ENCODE measurements at regions not wholly inside any gene's neighbourhood (a gene's known extent, or its start where the extent isn't known, plus 50 kb on each side); places are given as distances from the start of the nearest gene placed in this dataset.

GRCh38 chrX:69018416-69019072, 146.7 kb downstream of the PJA1 start:
- no peak for DNase-seq (ENCODE audit: low read depth)
- no peak for TF ChIP-seq CTCF (IDR thresholded peaks at IDR 0.05; ENCODE audit: insufficient read depth, low read length)
- H3K4me3 ChIP-seq (ENCODE audit: low read depth, low read length): no peak overlapping the region

GRCh38 chrX:69016293-69016941, 148.8 kb downstream of the PJA1 start:
- DNase-seq (ENCODE audit: low read depth): no peak
- TF ChIP-seq CTCF (IDR thresholded peaks at IDR 0.05; ENCODE audit: insufficient read depth, low read length): no peak
- H3K4me3 ChIP-seq (ENCODE audit: low read depth, low read length): no peak overlapping the region

GRCh38 chrX:69015564-69016292, 149.5 kb downstream of the PJA1 start:
- H3K4me3 ChIP-seq (ENCODE audit: low read depth, low read length): no peak overlapping the region
- no peak for DNase-seq (ENCODE audit: low read depth)
- no peak for TF ChIP-seq CTCF (IDR thresholded peaks at IDR 0.05; ENCODE audit: insufficient read depth, low read length)

GRCh38 chrX:69015156-69015555, 150.1 kb downstream of the PJA1 start:
- H3K4me3 ChIP-seq (ENCODE audit: low read depth, low read length): no peak overlapping the region
- DNase-seq (ENCODE audit: low read depth): no peak
- no peak for TF ChIP-seq CTCF (IDR thresholded peaks at IDR 0.05; ENCODE audit: insufficient read depth, low read length)

- TF ChIP-seq CTCF (IDR thresholded peaks at IDR 0.05; ENCODE audit: insufficient read depth, low read length): no peak
- peak; percentile 91 for DNase-seq (ENCODE audit: low read depth)
- no peak overlapping the region for H3K4me3 ChIP-seq (ENCODE audit: low read depth, low read length)
Measured at GRCh38 chrX:69014200-69014599, 151.1 kb downstream of the PJA1 start.

GRCh38 chrX:69010339-69010738, 154.9 kb downstream of the PJA1 start:
- DNase-seq (ENCODE audit: low read depth): no peak
- no peak for TF ChIP-seq CTCF (IDR thresholded peaks at IDR 0.05; ENCODE audit: insufficient read depth, low read length)
- H3K4me3 ChIP-seq (ENCODE audit: low read depth, low read length): no peak overlapping the region

All from fibroblast of the aortic adventitia (primary cell).